HCT116 (cell line): ENCODE measurements at regions not wholly inside any gene's neighbourhood (a gene's known extent, or its start where the extent isn't known, plus 50 kb on each side); places are given as distances from the start of the nearest gene placed in this dataset.

Experiments
- ATAC-seq: fragments of 200-7000 bp; cut with Tn5 transposase; 2 replicates; pipeline ENCODE4 v1.9.1; 2020; ENCODE audit warnings: mild to moderate bottlenecking, moderate library complexity
- BruUV-seq: library from RNA; stranded (reverse); fragments of 400-500 nt; replicated peaks from 2 replicates; lab custom pipeline; 2021; lab: Mats Ljungman, UMichigan
- CTCF ChIA-PET: fragments of 300-600 bp; sonication (Branson Sonifier 250); formaldehyde crosslinking; loops from one replicate; lab custom pipeline; 2021; ENCODE audit warnings: antibody characterized with exemption; lab: Charles Lee
- POLR2A ChIA-PET: fragments of 300-600, 350-600 bp; sonication (Branson Sonifier 250); formaldehyde crosslinking; loops from one replicate; lab custom pipeline; 2021; ENCODE audit warnings: antibody characterized with exemption; lab: Charles Lee
- RAD21 ChIA-PET, 2 experiments: fragments of 300-600 bp; sonication (Branson Sonifier 250); formaldehyde crosslinking; loops; one replicate each; lab custom pipeline; 2023; ENCODE audit warnings: low total read pairs in 2 of 2; ENCODE audit not compliant: uncharacterized antibody in 2 of 2, unreplicated experiment in 2 of 2, low non-redundant PET in 1 of 2; lab: Charles Lee
- DNase-seq: peaks from one replicate; pipeline ENCODE4 v3.0.0-alpha.2; 2010; ENCODE audit warnings: low read depth, low spot score
- H2AFZ ChIP-seq: fragments of 200-600 bp; shearing (Covaris generic), sonication (generic); 2 replicates; pipeline ENCODE4 v1.6.1; 2017; ENCODE audit warnings: low read depth, mixed run types, mixed read lengths, antibody characterized with exemption, low read length; ENCODE audit not compliant: poor library complexity, severe bottlenecking
- H3K27ac ChIP-seq: 2 replicates; pipeline ENCODE4 v1.5.1; 2012; ENCODE audit warnings: low read depth, low read length
- H3K27me3 ChIP-seq: fragments of 200-600 bp; sonication (generic); 2 replicates; pipeline ENCODE4 v1.6.1; 2016; ENCODE audit warnings: mixed run types, low read length, mixed read lengths; ENCODE audit not compliant: insufficient read depth
- H3K36me3 ChIP-seq, 2 experiments: fragments of 200-500 bp in 1 of 2; fragments of 200-600 bp in 1 of 2; sonication (Bioruptor generic) in 1 of 2; sonication (generic) in 1 of 2; 2 replicates each; pipeline versions ENCODE4 v1.5.1 to v1.6.1; 2014 to 2016; ENCODE audit warnings: low read length in 2 of 2, inconsistent platforms in 1 of 2, mixed read lengths in 1 of 2, mixed run types in 1 of 2; ENCODE audit not compliant: insufficient read depth in 2 of 2, control insufficient read depth in 1 of 2
- H3K4me1 ChIP-seq, 2 experiments: fragments of 200-600 bp in 1 of 2; sonication (generic) in 1 of 2; 2 replicates each; pipeline versions ENCODE4 v1.5.1 to v1.6.1; 2012 to 2017; ENCODE audit warnings: low read length in 2 of 2, inconsistent platforms in 1 of 2, mild to moderate bottlenecking in 1 of 2, mixed read lengths in 1 of 2, mixed run types in 1 of 2, moderate library complexity in 1 of 2; ENCODE audit not compliant: insufficient read depth in 2 of 2, control insufficient read depth in 1 of 2
- H3K4me2 ChIP-seq: fragments of 200-600 bp; sonication (generic); 2 replicates; pipeline ENCODE4 v1.6.1; 2017; ENCODE audit warnings: mixed run types, low read length, mixed read lengths
- H3K4me3 ChIP-seq, 2 experiments: fragments of 200-600 bp in 1 of 2; sonication (generic) in 1 of 2; replicated peaks in 1 of 2; 2 replicates each; pipeline ENCODE4 v1.5.1; 2011 to 2016; ENCODE audit warnings: low read length in 2 of 2, control low read depth in 1 of 2, low read depth in 1 of 2, mild to moderate bottlenecking in 1 of 2, mixed read lengths in 1 of 2, mixed run types in 1 of 2
- H3K79me2 ChIP-seq: fragments of 200-600 bp; sonication (generic); 2 replicates; pipeline ENCODE4 v1.6.1; 2017; ENCODE audit warnings: mild to moderate bottlenecking, mixed run types, low read length, moderate library complexity, mixed read lengths; ENCODE audit not compliant: insufficient read depth
- H3K9ac ChIP-seq: fragments of 200-600 bp; sonication (generic); 2 replicates; pipeline ENCODE4 v1.6.1; 2016; ENCODE audit warnings: low read length, mixed read lengths
- H3K9me2 ChIP-seq: fragments of 200-600 bp; sonication (generic), shearing (Covaris generic); 2 replicates; pipeline ENCODE4 v1.6.1; 2017; ENCODE audit warnings: mixed run types, mild to moderate bottlenecking, moderate library complexity; ENCODE audit not compliant: insufficient read depth
- H3K9me3 ChIP-seq, 2 experiments: fragments of 200-500 bp in 1 of 2; fragments of 200-600 bp in 1 of 2; sonication (Bioruptor generic) in 1 of 2; sonication (generic) in 1 of 2; 2 replicates each; pipeline ENCODE4 v1.6.1; 2014 to 2017; ENCODE audit warnings: low read length in 2 of 2, mixed read lengths in 2 of 2, inconsistent platforms in 1 of 2, low read depth in 1 of 2, mild to moderate bottlenecking in 1 of 2, mixed run types in 1 of 2, moderate library complexity in 1 of 2; ENCODE audit not compliant: control insufficient read depth in 1 of 2, insufficient read depth in 1 of 2
- H4K20me1 ChIP-seq: fragments of 200-600 bp; sonication (generic), shearing (Covaris generic); 2 replicates; pipeline ENCODE4 v1.6.1; 2017; ENCODE audit warnings: mixed run types, mild to moderate bottlenecking, moderate library complexity; ENCODE audit not compliant: insufficient read depth
- CBX3 ChIP-seq: IDR thresholded peaks from 2 replicates; pipeline ENCODE4 v1.6.1; 2012; ENCODE audit warnings: low read depth
- CEBPB ChIP-seq: IDR thresholded peaks from 2 replicates; pipeline ENCODE4 v1.6.1; 2012; ENCODE audit warnings: low read depth
- CTCF ChIP-seq, 3 experiments: fragments of 200-600 bp in 1 of 3; sonication (generic) in 1 of 3; IDR thresholded peaks in 2 of 3; conservative IDR thresholded peaks in 1 of 3; 2 replicates each; pipeline ENCODE4 v1.5.1; 2012 to 2017; ENCODE audit warnings: low read depth in 2 of 3, low read length in 2 of 3, antibody characterized with exemption in 1 of 3, borderline replicate concordance in 1 of 3, control low read depth in 1 of 3, mild to moderate bottlenecking in 1 of 3, mixed read lengths in 1 of 3, mixed run types in 1 of 3, moderate library complexity in 1 of 3; ENCODE audit not compliant: insufficient read depth in 1 of 3
- FOSL1 ChIP-seq: IDR thresholded peaks from 2 replicates; pipeline ENCODE4 v1.6.1; 2012; ENCODE audit warnings: low read depth
- JUND ChIP-seq: IDR thresholded peaks from 2 replicates; pipeline ENCODE4 v1.6.1; 2012
- RAD21 ChIP-seq: IDR thresholded peaks from 2 replicates; pipeline ENCODE4 v1.6.1; 2012; ENCODE audit warnings: low read depth, mild to moderate bottlenecking
- REST ChIP-seq: IDR thresholded peaks from 2 replicates; pipeline ENCODE4 v1.6.1; 2012; ENCODE audit warnings: low read depth
- TCF7L2 ChIP-seq: IDR thresholded peaks from 2 replicates; pipeline ENCODE4 v1.7.0; 2011; ENCODE audit warnings: borderline replicate concordance, inconsistent platforms; ENCODE audit not compliant: insufficient read depth, insufficient read length; ENCODE audit errors: extremely low read depth
- YY1 ChIP-seq: IDR thresholded peaks from 2 replicates; pipeline ENCODE4 v1.6.1; 2011; ENCODE audit warnings: low read length, low read depth, moderate library complexity, mild to moderate bottlenecking; ENCODE audit not compliant: insufficient replicate concordance; ENCODE audit errors: extremely low read depth
- ZNF274 ChIP-seq: fragments of 200-500 bp; sonication (Bioruptor generic); IDR thresholded peaks from 2 replicates; pipeline ENCODE4 v1.6.1; 2014; ENCODE audit warnings: mild to moderate bottlenecking, low read depth, low read length, inconsistent platforms
- intact Hi-C: fragments of 100-400 bp; cut with micrococcal nuclease; formaldehyde crosslinking; loops from 2 replicates; pipeline ENCODE4 v1.10.0; 2022

GRCh38 chr6:66326228-66326627 is 619.2 kb upstream of the EYS start:
- Histone ChIP-seq H3K4me1 (no peaks in the 10 kb centered on the region), H3K9ac (no peak overlapping the region), H3K27me3 (no peaks in the 10 kb centered on the region), H3K9me2 (no peaks in the 10 kb centered on the region), H4K20me1 (no peaks in the 10 kb centered on the region), H3K4me2 (no peak overlapping the region), H3K79me2 (no peaks in the 10 kb centered on the region), H3K36me3 (no peaks in the 10 kb centered on the region), H3K27ac (no peak overlapping the region), H2AFZ (no peak overlapping the region), H3K9me3 (peaks cover 7 to 24% of the 10 kb centered on the region in 2 experiments; a peak in 2 of 4 replicates), H3K4me3 (no peak overlapping the region)
- DNase-seq (no peak), ATAC-seq (no peak)
- ChIA-PET CTCF (no interaction called here), RAD21 (no interaction called here), POLR2A (no interaction called here)
- no TSS peak for BruUV-seq
- intact Hi-C loops: no loop called here
- no peak for TF ChIP-seq TCF7L2
- TF ChIP-seq RAD21: no peak
- no peak for TF ChIP-seq REST
- TF ChIP-seq CBX3: no peak
- no peak for TF ChIP-seq CEBPB

- POLR2A ChIA-PET: no interaction called here
- H3K27ac ChIP-seq: no peak overlapping the region
- no peaks in the 10 kb centered on the region for H3K79me2 ChIP-seq
- no TSS peak for BruUV-seq
- no peak for ATAC-seq
- no peaks in the 10 kb centered on the region for H3K9me2 ChIP-seq
- H2AFZ ChIP-seq: no peak overlapping the region
- peaks cover 10 to 25% of the 10 kb centered on the region in 2 experiments; a peak in 2 of 4 replicates for H3K9me3 ChIP-seq
- no peaks in the 10 kb centered on the region for H4K20me1 ChIP-seq
- DNase-seq: no peak
- no peak overlapping the region for H3K4me2 ChIP-seq
- intact Hi-C loops: no loop called here
- no peak overlapping the region for H3K4me3 ChIP-seq
- no peaks in the 10 kb centered on the region for H3K36me3 ChIP-seq
- CTCF ChIA-PET: no interaction called here
- H3K27me3 ChIP-seq: no peaks in the 10 kb centered on the region
- H3K9ac ChIP-seq: no peak overlapping the region
- TF ChIP-seq YY1 (no peak), JUND (no peak), CTCF (IDR thresholded peaks at IDR 0.05 in 2 of 3, conservative IDR thresholded peaks at IDR 0.05 in 1 of 3; ENCODE audit: borderline replicate concordance in 1 of 3, insufficient read depth in 1 of 3, low read depth in 2 of 3, low read length in 2 of 3) (no peak), ZNF274 (no peak), FOSL1 (no peak)
- RAD21 ChIA-PET: no interaction called here
- H3K4me1 ChIP-seq: no peaks in the 10 kb centered on the region
Measured at GRCh38 chr6:66321017-66321416, 614.0 kb upstream of the EYS start.
